GM19035 (cell line): ENCODE measurements at regions not wholly inside any gene's neighbourhood (a gene's known extent, or its start where the extent isn't known, plus 50 kb on each side); places are given as distances from the start of the nearest gene placed in this dataset.
A peak's percentile ranks its signal among the peaks of the same experiment; 100 is the strongest.
"Not testable (repeated sequence)": the region's sequence is repeated elsewhere in the genome, so short reads cannot be mapped to it uniquely, and the experiment has no call there.

Source experiments
- ATAC-seq: cut with Tn5 transposase; IDR thresholded peaks from one replicate; pipeline ENCODE4 v1.9.1; 2021; ENCODE audit not compliant: unreplicated experiment

DNA sequence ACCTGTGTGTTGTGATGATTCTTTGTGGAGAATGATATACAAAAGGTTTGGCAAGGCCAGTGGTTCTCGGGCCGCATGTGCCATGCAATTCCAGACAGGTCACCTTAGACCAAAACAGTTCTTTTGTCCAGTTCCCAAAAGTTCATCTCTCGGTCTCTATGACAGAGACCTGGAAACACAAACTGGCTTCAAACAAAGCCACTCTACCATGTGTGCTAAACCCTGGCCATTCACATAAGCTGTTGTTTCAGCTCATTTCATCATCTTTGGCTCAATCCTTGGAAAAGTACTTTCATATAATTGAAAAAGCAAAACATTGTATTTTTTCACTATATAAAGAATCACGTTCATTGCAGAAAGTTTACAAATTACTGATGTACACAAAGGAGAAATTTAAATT is 210.5 kb upstream of the SEMA6A start:
- no peak for ATAC-seq

DNA sequence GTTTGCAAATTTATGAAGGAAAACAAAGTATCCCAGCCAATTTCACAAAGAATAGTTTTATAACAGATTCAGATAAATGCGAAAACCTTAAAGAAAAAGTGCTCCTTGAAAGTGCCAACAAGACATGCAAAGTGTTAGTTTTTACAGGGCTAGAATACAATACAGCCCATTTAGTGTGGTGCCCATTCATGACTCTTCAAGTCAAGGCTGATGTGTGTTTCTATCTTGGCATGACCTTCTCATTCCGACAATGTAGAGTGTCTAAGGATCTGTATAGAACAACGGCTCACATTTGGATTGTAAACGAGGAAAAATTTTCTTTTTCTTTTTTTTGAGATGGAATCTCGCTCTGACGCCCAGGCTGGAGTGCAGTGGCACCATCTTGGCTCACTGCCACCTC is 205.2 kb upstream of the SEMA6A start:
- no peak for ATAC-seq

DNA sequence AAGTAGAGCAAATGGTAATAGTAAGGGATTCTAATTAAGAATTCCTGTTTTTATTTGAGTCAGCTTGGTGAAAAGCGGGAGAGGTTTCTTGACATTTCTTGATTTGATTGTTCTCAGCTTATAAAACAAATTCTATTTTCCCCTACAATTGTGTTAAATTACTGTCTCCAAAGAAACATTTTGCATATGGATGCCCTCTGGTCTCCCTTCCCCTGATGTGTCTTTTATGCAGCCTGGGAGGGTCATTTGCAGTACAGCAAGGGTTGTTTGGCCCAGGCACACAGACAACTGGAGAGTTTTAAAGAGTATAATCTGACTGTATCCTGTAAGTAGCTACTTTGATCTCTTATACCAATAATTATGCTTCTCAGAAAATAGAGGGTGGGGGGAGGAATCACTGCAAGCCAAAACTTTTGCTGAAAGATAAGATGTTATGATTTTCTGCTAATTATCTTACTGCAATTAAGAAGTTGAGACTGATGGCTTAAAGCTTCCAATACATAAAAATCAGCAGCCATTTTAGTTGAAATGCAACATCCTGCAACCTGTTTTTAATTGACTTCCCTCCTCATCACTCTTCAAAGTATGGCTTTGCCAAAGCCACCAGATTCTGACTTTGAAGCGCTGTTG is 204.1 kb upstream of the SEMA6A start:
- no peak for ATAC-seq

DNA sequence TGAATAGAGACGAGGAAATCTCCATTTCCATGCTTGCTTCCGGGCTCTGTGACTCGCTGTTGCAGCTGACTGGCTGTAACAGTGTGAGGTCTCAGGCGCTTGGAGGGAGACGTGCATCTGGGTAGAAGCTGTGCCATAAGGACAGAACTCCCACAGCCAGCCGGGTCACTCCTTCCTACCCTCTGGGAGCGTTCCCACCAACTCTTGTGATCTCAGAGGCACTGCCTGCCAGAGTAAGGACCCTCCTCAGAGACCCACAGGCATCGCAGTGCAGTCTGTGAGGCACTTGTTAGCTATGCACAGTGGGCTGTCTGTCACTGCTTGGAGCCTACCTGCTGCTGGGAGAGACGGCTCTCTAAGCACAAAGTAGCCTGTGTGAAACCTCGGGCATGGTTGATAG is 203.4 kb upstream of the SEMA6A start:
- no peak for ATAC-seq

- no peak for ATAC-seq
These were observed 199.3 kb upstream of the SEMA6A start for GRCh38 chr5:116773926-116774325.

GRCh38 chr5:116772806-116773205 is 198.2 kb upstream of the SEMA6A start:
- ATAC-seq: no peak

DNA sequence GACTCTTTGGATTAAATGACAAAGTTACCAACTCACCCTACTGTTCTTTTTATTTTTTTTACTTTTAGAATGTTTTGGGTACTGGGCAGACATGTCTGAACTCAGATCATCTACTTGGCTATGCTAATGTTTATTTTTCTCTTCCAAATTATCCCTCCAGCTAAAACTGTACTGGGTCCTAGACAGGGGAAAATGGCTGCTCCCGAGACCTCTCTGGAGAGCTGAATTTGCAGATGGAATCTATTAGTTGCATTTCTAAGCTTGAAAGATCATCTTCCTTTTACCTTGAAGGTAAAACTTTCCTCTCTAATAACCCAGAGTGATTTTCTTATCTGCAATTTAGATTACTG is 197.5 kb upstream of the SEMA6A start:
- no peak for ATAC-seq

DNA sequence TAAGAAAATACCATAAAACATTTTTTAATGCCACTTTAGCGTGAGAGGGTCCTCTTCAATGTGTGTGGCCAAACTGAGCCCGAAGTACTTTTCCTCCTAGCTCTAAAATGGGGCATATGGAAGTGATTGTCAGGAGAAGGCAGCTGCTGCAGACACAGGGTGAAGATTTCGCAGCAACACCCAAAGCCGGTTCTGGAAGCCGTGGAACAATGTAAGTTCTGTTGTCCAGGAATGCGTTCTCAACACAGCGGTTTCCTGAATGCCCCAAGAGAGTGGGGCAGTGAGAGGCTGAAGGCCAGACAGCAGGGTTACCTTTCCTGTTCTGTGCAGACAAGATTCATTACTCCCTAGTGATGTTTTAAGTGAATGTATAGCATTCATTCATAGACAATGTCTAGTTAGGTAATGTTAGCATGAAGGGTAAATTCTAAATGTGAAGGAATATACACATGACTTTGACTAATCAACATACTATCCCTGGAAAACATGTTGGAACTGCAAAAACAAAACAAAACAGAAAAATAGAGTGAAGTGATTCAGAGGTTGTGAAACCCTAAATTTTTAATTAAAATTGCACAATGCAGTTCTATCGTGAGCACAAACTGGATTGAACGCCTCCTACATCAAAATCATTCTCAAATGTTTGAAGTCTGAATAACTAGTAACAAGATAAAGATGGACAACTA is 197.0 kb upstream of the SEMA6A start:
- ATAC-seq: no peak

DNA sequence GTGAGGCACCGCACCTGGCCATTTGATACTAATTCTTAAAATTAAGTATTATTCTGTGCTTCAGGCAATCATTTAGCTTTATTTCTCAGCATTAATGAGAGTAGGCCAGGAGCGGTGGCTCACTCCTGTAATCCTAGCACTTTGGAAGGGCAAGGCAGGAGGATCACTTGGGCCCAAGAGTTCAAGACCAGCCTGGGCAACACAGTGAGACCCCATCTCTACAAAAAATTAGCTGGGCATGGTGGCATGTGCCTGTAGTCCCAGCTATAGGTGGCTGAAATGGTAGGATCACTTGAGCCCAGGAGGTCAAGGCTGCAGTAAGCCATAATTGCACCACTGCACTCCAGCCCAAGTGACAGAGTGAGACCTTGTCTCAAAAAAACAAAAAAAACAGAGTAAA is 195.3 kb upstream of the SEMA6A start:
- not testable (repeated sequence) for ATAC-seq

- no peak for ATAC-seq
These were observed 194.8 kb upstream of the SEMA6A start for GRCh38 chr5:116769470-116769869.

DNA sequence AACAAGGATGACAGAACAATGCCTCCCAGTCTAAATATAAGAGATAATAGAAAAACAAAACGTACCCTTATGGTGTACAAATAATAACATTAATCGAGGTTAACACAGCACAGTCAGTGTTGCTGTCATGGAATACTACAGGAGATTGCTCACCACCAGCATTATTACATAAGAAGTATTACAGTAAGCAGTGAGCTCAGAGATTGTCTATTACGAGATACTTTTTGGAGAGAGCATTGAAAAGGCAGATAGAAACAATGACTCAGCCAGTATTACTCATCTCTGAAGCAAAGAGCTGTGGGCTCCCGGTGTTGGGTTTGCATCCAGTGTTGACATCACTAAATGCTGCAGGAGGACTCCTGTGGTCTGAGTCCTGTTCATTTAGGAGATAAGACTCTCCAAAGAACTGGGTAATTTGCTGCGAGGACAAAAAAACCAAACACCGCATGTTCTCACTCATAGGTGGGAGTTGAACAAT is 191.9 kb upstream of the SEMA6A start:
- peak; percentile 45 for ATAC-seq

- ATAC-seq: no peak
These were observed 190.8 kb upstream of the SEMA6A start for GRCh38 chr5:116765441-116765840.

DNA sequence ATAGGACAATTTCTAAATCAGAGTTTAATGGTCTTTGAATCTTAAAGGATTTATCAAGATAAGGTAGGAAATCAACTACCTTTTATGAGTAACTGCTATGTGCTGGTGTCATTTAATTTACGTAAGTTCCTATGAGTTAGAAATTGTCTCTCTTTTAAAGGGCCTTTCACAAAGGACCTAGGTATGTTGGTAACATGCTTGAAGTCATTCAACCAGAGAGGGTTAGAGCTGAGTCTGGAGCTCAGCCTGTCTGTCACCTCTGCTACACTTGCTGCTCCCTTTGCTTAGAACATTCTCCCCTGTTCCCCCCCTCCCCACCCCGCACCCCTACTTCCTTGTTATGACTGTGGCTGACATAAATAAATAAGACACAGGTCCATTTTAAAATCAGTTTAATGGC is 190.3 kb upstream of the SEMA6A start:
- ATAC-seq: no peak

DNA sequence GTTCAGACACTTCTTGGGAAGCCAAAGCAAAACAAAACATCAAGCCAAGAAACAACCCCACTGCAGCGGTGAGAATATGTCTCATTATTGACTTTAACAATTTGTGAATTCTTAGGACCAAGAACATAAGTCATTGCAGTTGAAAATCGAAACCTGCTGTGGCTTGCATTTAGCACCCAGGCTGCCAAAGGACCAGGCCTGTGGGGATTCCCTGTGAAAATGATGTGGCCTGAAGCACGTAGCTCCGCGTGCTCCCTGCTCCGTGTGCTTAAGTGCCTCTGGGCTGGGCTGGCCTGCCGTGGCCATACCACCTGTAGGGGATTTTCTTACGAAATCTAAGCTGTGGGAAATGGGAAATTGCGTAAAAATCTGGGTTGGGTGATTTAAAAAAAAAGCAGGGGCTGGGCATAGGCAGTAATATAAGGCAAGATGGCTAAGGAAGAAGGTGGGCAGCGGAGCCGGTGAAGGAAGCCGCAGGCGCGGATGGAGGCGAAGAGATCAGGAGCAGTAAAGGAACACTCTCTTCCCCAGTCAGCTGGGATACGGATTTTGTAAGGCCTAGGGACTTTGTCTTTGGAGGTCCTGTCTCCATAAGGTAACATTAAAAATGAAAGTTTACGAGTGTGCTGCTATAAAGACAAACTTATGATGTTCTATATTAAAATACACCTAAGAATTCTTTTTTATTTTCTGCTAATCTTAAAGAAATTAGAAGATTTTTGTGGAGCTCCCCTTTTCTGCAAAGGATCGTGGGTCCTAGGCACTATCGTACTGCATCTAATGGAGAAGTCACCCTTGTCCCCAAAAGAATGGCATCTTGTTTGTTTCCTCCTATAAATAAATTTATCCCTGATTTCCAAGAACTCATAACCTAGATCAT is 189.6 kb upstream of the SEMA6A start:
- ATAC-seq: peak; percentile 82

GRCh38 chr5:116759860-116760640 is 185.4 kb upstream of the SEMA6A start:
- no peak for ATAC-seq

GRCh38 chr5:116757326-116757725 is 182.7 kb upstream of the SEMA6A start:
- no peak for ATAC-seq

DNA sequence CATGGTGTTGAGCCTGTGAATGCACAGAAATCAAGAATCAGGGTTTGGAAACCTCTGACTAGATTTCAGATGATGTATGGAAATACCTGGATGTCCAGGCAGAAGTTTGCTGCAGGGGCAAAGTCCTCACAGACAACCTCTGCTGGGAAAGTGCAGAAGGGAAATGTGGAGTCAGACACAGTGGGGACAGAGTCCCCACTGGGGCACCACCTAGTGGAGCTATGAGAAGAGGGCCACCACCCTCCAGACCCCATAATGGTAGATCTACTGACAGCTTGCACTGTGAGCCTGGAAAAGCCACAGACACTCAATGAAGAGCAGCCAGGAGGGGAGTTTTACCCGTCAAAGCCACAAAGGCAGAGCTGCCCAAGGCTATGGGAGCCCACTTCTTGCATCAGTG is 181.9 kb upstream of the SEMA6A start:
- no peak for ATAC-seq

DNA sequence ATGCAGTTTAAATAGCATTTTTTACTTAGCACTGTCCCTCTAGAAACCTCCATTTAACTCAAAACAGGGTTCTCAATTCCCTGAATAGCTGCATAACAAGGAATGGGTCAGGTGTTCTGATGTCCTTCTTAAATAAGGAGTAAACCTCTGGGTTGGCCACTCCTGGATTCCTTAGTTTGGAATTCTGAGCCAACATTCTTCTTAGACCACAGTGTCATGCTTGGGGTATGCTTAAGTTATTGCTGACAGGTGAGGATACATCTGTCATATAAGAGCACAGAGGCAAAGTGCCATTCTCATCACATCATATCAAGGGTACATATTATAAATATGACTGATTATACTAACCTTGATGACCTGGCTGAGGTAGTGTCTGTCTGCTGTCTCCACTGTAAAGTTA is 179.9 kb upstream of the SEMA6A start:
- ATAC-seq: no peak

DNA sequence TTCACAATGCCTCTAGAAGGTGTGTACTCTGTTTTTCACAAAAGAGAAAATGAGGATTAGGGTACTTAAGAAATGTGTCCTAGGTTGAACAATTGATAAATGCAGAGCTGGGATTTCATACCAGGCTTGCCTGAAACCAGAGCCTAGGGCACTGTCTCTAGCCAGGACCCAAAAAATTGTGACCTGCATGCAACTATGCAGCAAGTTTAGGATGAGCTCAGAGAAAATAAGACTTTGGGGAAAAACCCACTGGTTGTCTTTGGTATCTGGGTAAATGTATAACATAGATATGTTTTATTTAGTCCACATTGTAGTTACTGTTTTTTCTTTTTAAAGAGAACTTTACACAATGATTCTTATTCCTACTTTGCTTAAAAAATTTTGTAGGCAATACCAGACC is 177.1 kb upstream of the SEMA6A start:
- no peak for ATAC-seq

- ATAC-seq: no peak
These were observed 176.3 kb upstream of the SEMA6A start for GRCh38 chr5:116750631-116751580.
